SK-N-SH (cell line): ENCODE measurements at regions not wholly inside any gene's neighbourhood (a gene's known extent, or its start where the extent isn't known, plus 50 kb on each side); places are given as distances from the start of the nearest gene placed in this dataset.

ENCODE experiments used
- CTCF ChIA-PET: fragments of 300-600, 350-600 bp; formaldehyde crosslinking; extraction: SDS; loops from one replicate; lab custom pipeline; 2021; lab: Yijun Ruan, JAX
- POLR2A ChIA-PET: fragments of 350-600 bp; sonication (Branson Sonifier 250); formaldehyde crosslinking; extraction: SDS; loops from one replicate; lab custom pipeline; 2020; ENCODE audit warnings: antibody characterized with exemption, inconsistent platforms; lab: Yijun Ruan, JAX
- DNase-seq: peaks from one replicate; pipeline ENCODE4 v3.0.0; 2012
- H2AFZ ChIP-seq: fragments of 200-600 bp; sonication (generic); 2 replicates; pipeline ENCODE4 v1.8.1; 2016; ENCODE audit warnings: antibody characterized with exemption, mild to moderate bottlenecking, low read depth
- H3F3A ChIP-seq: fragments of 200-600 bp; sonication (generic); replicated peaks from 2 replicates; pipeline ENCODE3; 2016; ENCODE audit warnings: antibody characterized with exemption, mild to moderate bottlenecking; ENCODE audit not compliant: insufficient read depth
- H3K27ac ChIP-seq, 2 experiments: fragments of 200-500 bp in 1 of 2; fragments of 200-600 bp in 1 of 2; sonication (Bioruptor generic) in 1 of 2; sonication (generic), shearing (Covaris generic) in 1 of 2; 2 replicates each; pipeline versions ENCODE4 v1.5.1 to v1.6.1; 2014 to 2016; ENCODE audit warnings: low read depth in 2 of 2, inconsistent platforms in 1 of 2, low read length in 1 of 2, mild to moderate bottlenecking in 1 of 2, mixed read lengths in 1 of 2
- H3K27me3 ChIP-seq: fragments of 200-600 bp; sonication (generic), shearing (Covaris generic); 2 replicates; pipeline ENCODE4 v1.6.1; 2016; ENCODE audit warnings: mixed run types; ENCODE audit not compliant: insufficient read depth
- H3K36me3 ChIP-seq, 2 experiments: fragments of 200-500 bp in 1 of 2; fragments of 200-600 bp in 1 of 2; sonication (Bioruptor generic) in 1 of 2; sonication (generic) in 1 of 2; replicated peaks in 1 of 2; 2 replicates each; pipeline versions ENCODE3 to v1.5.1; 2014 to 2016; ENCODE audit warnings: low read length in 1 of 2, mild to moderate bottlenecking in 1 of 2; ENCODE audit not compliant: insufficient read depth in 2 of 2, control insufficient read depth in 1 of 2
- H3K4me1 ChIP-seq, 2 experiments: fragments of 200-500 bp in 1 of 2; fragments of 200-600 bp in 1 of 2; sonication (Bioruptor generic) in 1 of 2; sonication (generic), shearing (Covaris generic) in 1 of 2; 2 replicates each; pipeline versions ENCODE4 v1.5.1 to v1.6.1; 2014 to 2016; ENCODE audit warnings: low read depth in 1 of 2, low read length in 1 of 2, mixed run types in 1 of 2; ENCODE audit not compliant: insufficient read depth in 2 of 2, control insufficient read depth in 1 of 2
- H3K4me2 ChIP-seq: fragments of 200-600 bp; sonication (generic), shearing (Covaris generic); 2 replicates; pipeline ENCODE4 v1.6.1; 2017; ENCODE audit warnings: mixed run types
- H3K4me3 ChIP-seq, 2 experiments: fragments of 200-500 bp in 1 of 2; fragments of 200-600 bp in 1 of 2; sonication (Bioruptor generic) in 1 of 2; sonication (generic), shearing (Covaris generic) in 1 of 2; 2 replicates each; pipeline versions ENCODE4 v1.5.1 to v1.8.1; 2014 to 2016; ENCODE audit warnings: low read depth in 2 of 2, inconsistent platforms in 1 of 2, low read length in 1 of 2, mild to moderate bottlenecking in 1 of 2, mixed read lengths in 1 of 2, moderate library complexity in 1 of 2
- H3K79me2 ChIP-seq: fragments of 200-600 bp; sonication (generic); 2 replicates; pipeline ENCODE4 v1.8.1; 2017; ENCODE audit warnings: mild to moderate bottlenecking; ENCODE audit not compliant: insufficient read depth
- H3K9ac ChIP-seq: fragments of 200-600 bp; sonication (generic); 2 replicates; pipeline ENCODE4 v1.6.1; 2017; ENCODE audit warnings: mixed run types
- H3K9me2 ChIP-seq: fragments of 200-600 bp; sonication (generic); 2 replicates; pipeline ENCODE4 v1.6.1; 2017; ENCODE audit warnings: mixed run types
- H3K9me3 ChIP-seq: fragments of 200-600 bp; sonication (generic); 2 replicates; pipeline ENCODE4 v1.6.1; 2017; ENCODE audit warnings: mixed run types, mild to moderate bottlenecking, moderate library complexity
- H4K20me1 ChIP-seq: fragments of 200-600 bp; sonication (generic); 2 replicates; pipeline ENCODE4 v1.6.1; 2017; ENCODE audit warnings: mild to moderate bottlenecking, mixed run types; ENCODE audit not compliant: insufficient read depth
- EZH2phosphoT487 ChIP-seq: fragments of 200-600 bp; sonication (generic); IDR thresholded peaks from 2 replicates; pipeline ENCODE4 v1.6.1; 2017; ENCODE audit warnings: low read depth, mixed run types, mild to moderate bottlenecking, antibody characterized with exemption, moderate library complexity, borderline replicate concordance
- FOXJ3 ChIP-seq: sonication (generic); formaldehyde crosslinking; IDR thresholded peaks from 2 replicates; pipeline ENCODE4 v1.5.1; 2020; ENCODE audit warnings: mild to moderate bottlenecking, missing genetic modification reagents
- GABPA ChIP-seq: IDR thresholded peaks from 2 replicates; pipeline ENCODE4 v1.4.0; 2012; ENCODE audit warnings: low read depth, mild to moderate bottlenecking
- GATA2 ChIP-seq: sonication (generic); formaldehyde crosslinking; IDR thresholded peaks from 2 replicates; pipeline ENCODE4 v1.5.0; 2020; ENCODE audit warnings: mild to moderate bottlenecking, missing genetic modification reagents
- JUND ChIP-seq: IDR thresholded peaks from 2 replicates; pipeline ENCODE4 v1.4.0; 2012
- MAX ChIP-seq: IDR thresholded peaks from 2 replicates; pipeline ENCODE4 v1.4.0; 2012; ENCODE audit warnings: low read depth
- MEF2A ChIP-seq: IDR thresholded peaks from 2 replicates; pipeline ENCODE4 v1.4.0; 2012; ENCODE audit warnings: low read depth, borderline replicate concordance
- NRF1 ChIP-seq: IDR thresholded peaks from 2 replicates; pipeline ENCODE4 v1.6.1; 2012; ENCODE audit warnings: low read depth, mild to moderate bottlenecking, low read length
- POLR2AphosphoS5 ChIP-seq: IDR thresholded peaks from 2 replicates; pipeline ENCODE4 v1.6.1; 2012; ENCODE audit warnings: low read depth, low read length
- REST ChIP-seq: IDR thresholded peaks from 2 replicates; pipeline ENCODE4 v1.6.1; 2012; ENCODE audit warnings: mild to moderate bottlenecking, low read depth, low read length, moderate library complexity
- RFX5 ChIP-seq: IDR thresholded peaks from 2 replicates; pipeline ENCODE4 v1.6.1; 2012; ENCODE audit warnings: mild to moderate bottlenecking, improper control_type of control experiment, low read length
- SIN3A ChIP-seq: IDR thresholded peaks from 2 replicates; pipeline ENCODE4 v1.6.1; 2012; ENCODE audit warnings: low read depth, mild to moderate bottlenecking, low read length, moderate library complexity, borderline replicate concordance
- SMC3 ChIP-seq: IDR thresholded peaks from 2 replicates; pipeline ENCODE4 v1.6.1; 2012; ENCODE audit warnings: low read depth, low read length, improper control_type of control experiment
- TEAD4 ChIP-seq: IDR thresholded peaks from 2 replicates; pipeline ENCODE4 v1.4.0; 2012; ENCODE audit warnings: mild to moderate bottlenecking, borderline replicate concordance; ENCODE audit not compliant: insufficient read depth
- WGBS: methylation state at CpG from one replicate; pipeline ENCODE4 v1.1.6; 2017; ENCODE audit warnings: low lambda C conversion rate; 5-methylcytosine and 5-hydroxymethylcytosine counted together

GRCh38 chr2:67834482-67834881 is 228.3 kb downstream of the C1D start:
- no peaks in the 10 kb centered on the region for H3K9me2 ChIP-seq
- no peaks in the 10 kb centered on the region for H3F3A ChIP-seq
- H3K9ac ChIP-seq, result no peak overlapping the region
- POLR2A ChIA-PET, result no interaction called here
- no peak overlapping the region for H3K4me2 ChIP-seq
- no peak for DNase-seq
- 88% methylated on average over 7 of the region's 7 CpGs for WGBS
- H3K27me3 ChIP-seq, result no peaks in the 10 kb centered on the region
- H3K4me1 ChIP-seq, result peaks cover 0 to 2% of the 10 kb centered on the region in 2 experiments; a peak in 2 of 4 replicates
- H2AFZ ChIP-seq, result no peak overlapping the region
- no peaks in the 10 kb centered on the region for H3K36me3 ChIP-seq
- no peak overlapping the region for H3K27ac ChIP-seq
- H4K20me1 ChIP-seq, result no peaks in the 10 kb centered on the region
- no peaks in the 10 kb centered on the region for H3K79me2 ChIP-seq
- TF ChIP-seq GABPA, result no peak
- TF ChIP-seq TEAD4, result no peak
- no peak for TF ChIP-seq GATA2 (CRISPR knock-in tag)
- no peak for TF ChIP-seq JUND
- TF ChIP-seq MAX, result no peak
- TF ChIP-seq MEF2A, result no peak
- no peak for TF ChIP-seq SIN3A
- no peak for TF ChIP-seq NRF1
- no peak for TF ChIP-seq POLR2AphosphoS5
- no peak for TF ChIP-seq SMC3
- TF ChIP-seq RFX5, result no peak
- no peak for TF ChIP-seq REST
- TF ChIP-seq FOXJ3, result no peak
- CTCF ChIA-PET, result interaction anchor here (1.3 to 2.1 kb wide), 2 partner anchors 12 to 184 kb away, joined by 3 to 4 read pairs; no protein-coding TSS in a partner anchor
- no peak overlapping the region for H3K4me3 ChIP-seq
- no peaks in the 10 kb centered on the region for H3K9me3 ChIP-seq

GRCh38 chr2:67835266-67835665 is 227.5 kb downstream of the C1D start:
- Histone ChIP-seq H3K4me2 (no peak overlapping the region), H2AFZ (no peak overlapping the region), H3K9ac (no peak overlapping the region), H3K9me3 (no peaks in the 10 kb centered on the region), H4K20me1 (no peaks in the 10 kb centered on the region), H3K79me2 (no peaks in the 10 kb centered on the region), H3K4me1 (peaks cover 5 to 9% of the 10 kb centered on the region in 2 experiments; a peak in 3 of 4 replicates), H3K27me3 (no peaks in the 10 kb centered on the region), H3K9me2 (no peaks in the 10 kb centered on the region), H3K4me3 (no peak overlapping the region), H3K27ac (no peak overlapping the region), H3K36me3 (no peaks in the 10 kb centered on the region), H3F3A (no peaks in the 10 kb centered on the region)
- CTCF ChIA-PET, result interaction anchor here (1.2 to 3.0 kb wide), 2 partner anchors 11 to 185 kb away, joined by 4 to 14 read pairs; no protein-coding TSS in a partner anchor
- POLR2A ChIA-PET, result no interaction called here
- WGBS, result 88% methylated on average over 3 of the region's 3 CpGs
- TF ChIP-seq EZH2phosphoT487 (no peak), REST (no peak), SIN3A (no peak)
- no peak for DNase-seq
